OCI-LY1 (cell line): ENCODE measurements at regions not wholly inside any gene's neighbourhood (a gene's known extent, or its start where the extent isn't known, plus 50 kb on each side); places are given as distances from the start of the nearest gene placed in this dataset.

Source experiments
- H2AFZ ChIP-seq: fragments of 200-600 bp; sonication (generic), shearing (Covaris generic); 2 replicates; pipeline ENCODE4 v1.6.0; 2014; ENCODE audit warnings: antibody characterized with exemption, mild to moderate bottlenecking, low read length
- H3F3A ChIP-seq: fragments of 200-600 bp; sonication (generic), shearing (Covaris generic); 2 replicates; pipeline ENCODE4 v1.6.0; 2014; ENCODE audit warnings: mild to moderate bottlenecking, antibody characterized with exemption, low read length, moderate library complexity; ENCODE audit not compliant: insufficient read depth
- H3K27ac ChIP-seq: fragments of 200-600 bp; sonication (generic); 2 replicates; pipeline ENCODE4 v1.5.1; 2014; ENCODE audit warnings: low read length, mixed run types, mild to moderate bottlenecking, low read depth; ENCODE audit not compliant: poor library complexity, severe bottlenecking
- H3K27me3 ChIP-seq: fragments of 200-600 bp; sonication (generic); 2 replicates; pipeline ENCODE4 v1.6.0; 2014; ENCODE audit warnings: antibody characterized with exemption, mild to moderate bottlenecking, low read length, moderate library complexity; ENCODE audit not compliant: insufficient read depth
- H3K36me3 ChIP-seq: fragments of 200-600 bp; sonication (generic); 2 replicates; pipeline ENCODE4 v1.6.1; 2014; ENCODE audit warnings: mild to moderate bottlenecking, antibody characterized with exemption, low read length, moderate library complexity, mixed read lengths; ENCODE audit not compliant: insufficient read depth
- H3K4me1 ChIP-seq: fragments of 200-600 bp; sonication (generic); 2 replicates; pipeline ENCODE4 v1.5.1; 2014; ENCODE audit warnings: mild to moderate bottlenecking, low read length, moderate library complexity; ENCODE audit not compliant: insufficient read depth, severe bottlenecking
- H3K4me2 ChIP-seq: fragments of 200-600 bp; sonication (generic), shearing (Covaris generic); 2 replicates; pipeline ENCODE4 v1.6.1; 2014; ENCODE audit warnings: low read length
- H3K4me3 ChIP-seq: fragments of 200-600 bp; sonication (generic); 2 replicates; pipeline ENCODE4 v1.5.1; 2014; ENCODE audit warnings: low read length, low read depth, mild to moderate bottlenecking, mixed read lengths; ENCODE audit not compliant: poor library complexity, severe bottlenecking
- H3K79me2 ChIP-seq: fragments of 200-600 bp; shearing (Covaris generic); 2 replicates; pipeline ENCODE4 v1.6.1; 2016; ENCODE audit warnings: mixed run types, low read length, mixed read lengths; ENCODE audit not compliant: insufficient read depth
- H3K9ac ChIP-seq: fragments of 200-600 bp; sonication (generic), shearing (Covaris generic); 2 replicates; pipeline ENCODE4 v1.6.1; 2014; ENCODE audit warnings: mild to moderate bottlenecking, low read length, mixed read lengths
- H3K9me2 ChIP-seq: fragments of 200-600 bp; sonication (generic), shearing (Covaris generic); 2 replicates; pipeline ENCODE4 v1.6.1; 2014; ENCODE audit warnings: low read depth, mild to moderate bottlenecking, low read length, mixed read lengths
- H3K9me3 ChIP-seq: fragments of 200-600 bp; shearing (Covaris generic); 2 replicates; pipeline ENCODE4 v1.6.1; 2014; ENCODE audit warnings: low read length, mixed read lengths
- H4K20me1 ChIP-seq: fragments of 200-600 bp; sonication (generic), shearing (Covaris generic); 2 replicates; pipeline ENCODE4 v1.6.0; 2016; ENCODE audit warnings: mild to moderate bottlenecking, low read length; ENCODE audit not compliant: insufficient read depth
- CTCF ChIP-seq: fragments of 200-600 bp; sonication (generic), shearing (Covaris generic); IDR thresholded peaks from 2 replicates; pipeline ENCODE4 v1.5.1; 2017; ENCODE audit warnings: mild to moderate bottlenecking, antibody characterized with exemption, low read length, moderate library complexity, mixed read lengths
- EZH2 ChIP-seq: fragments of 200-600 bp; sonication (generic), shearing (Covaris generic); IDR thresholded peaks from 2 replicates; pipeline ENCODE4 v1.8.0; 2017; ENCODE audit warnings: borderline replicate concordance, mixed run types, mild to moderate bottlenecking, antibody characterized with exemption, low read length, moderate library complexity, mixed read lengths

GRCh38 chr21:31543191-31543590 is 116.3 kb upstream of the SOD1 start:
- TF ChIP-seq EZH2 (no peak), CTCF (no peak)
- Histone ChIP-seq H3K27me3 (no peaks in the 10 kb centered on the region), H3K36me3 (no peaks in the 10 kb centered on the region), H3K9me3 (no peaks in the 10 kb centered on the region), H3K4me2 (no peak overlapping the region), H3K9ac (no peak overlapping the region), H2AFZ (no peak overlapping the region), H3K4me3 (no peak overlapping the region), H3K79me2 (no peaks in the 10 kb centered on the region), H3K9me2 (no peaks in the 10 kb centered on the region), H3K4me1 (no peaks in the 10 kb centered on the region), H3K27ac (no peak overlapping the region), H4K20me1 (no peaks in the 10 kb centered on the region), H3F3A (no peaks in the 10 kb centered on the region)

GRCh38 chr21:31538816-31539215 is 120.7 kb upstream of the SOD1 start:
- Histone ChIP-seq H3K27me3 (no peaks in the 10 kb centered on the region), H3K9ac (no peak overlapping the region), H3K9me3 (no peaks in the 10 kb centered on the region), H3F3A (no peaks in the 10 kb centered on the region), H3K9me2 (no peaks in the 10 kb centered on the region), H3K4me1 (no peaks in the 10 kb centered on the region), H3K36me3 (no peaks in the 10 kb centered on the region), H3K4me3 (no peak overlapping the region), H3K27ac (no peak overlapping the region), H2AFZ (no peak overlapping the region), H3K79me2 (no peaks in the 10 kb centered on the region), H3K4me2 (no peak overlapping the region), H4K20me1 (no peaks in the 10 kb centered on the region)
- TF ChIP-seq CTCF (no peak), EZH2 (no peak)

- Histone ChIP-seq H3K36me3 (no peaks in the 10 kb centered on the region), H3K4me3 (no peak overlapping the region), H3K4me2 (no peak overlapping the region), H3F3A (no peaks in the 10 kb centered on the region), H3K27me3 (no peaks in the 10 kb centered on the region), H4K20me1 (no peaks in the 10 kb centered on the region), H3K9me3 (no peaks in the 10 kb centered on the region), H3K9me2 (no peaks in the 10 kb centered on the region), H3K4me1 (no peaks in the 10 kb centered on the region), H3K79me2 (no peaks in the 10 kb centered on the region), H2AFZ (no peak overlapping the region), H3K27ac (no peak overlapping the region), H3K9ac (no peak overlapping the region)
- peak; percentile 35 for TF ChIP-seq CTCF
- no peak for TF ChIP-seq EZH2
Observed at GRCh38 chr21:31537872-31538576, 121.5 kb upstream of the SOD1 start.
